Astrocyte (in vitro differentiated cells and primary cell): ENCODE measurements at regions not wholly inside any gene's neighbourhood (a gene's known extent, or its start where the extent isn't known, plus 50 kb on each side); places are given as distances from the start of the nearest gene placed in this dataset.

ENCODE experiments used
- CTCF ChIP-seq: IDR thresholded peaks from 2 replicates; pipeline ENCODE4 v1.5.1; 2011; ENCODE audit warnings: low read depth, mild to moderate bottlenecking, inconsistent platforms, low read length, moderate library complexity; ENCODE audit not compliant: insufficient read depth
- EZH2 ChIP-seq: IDR thresholded peaks from 2 replicates; pipeline ENCODE4 v1.6.1; 2012; ENCODE audit warnings: mild to moderate bottlenecking, low read length, inconsistent platforms; ENCODE audit not compliant: insufficient read depth

DNA sequence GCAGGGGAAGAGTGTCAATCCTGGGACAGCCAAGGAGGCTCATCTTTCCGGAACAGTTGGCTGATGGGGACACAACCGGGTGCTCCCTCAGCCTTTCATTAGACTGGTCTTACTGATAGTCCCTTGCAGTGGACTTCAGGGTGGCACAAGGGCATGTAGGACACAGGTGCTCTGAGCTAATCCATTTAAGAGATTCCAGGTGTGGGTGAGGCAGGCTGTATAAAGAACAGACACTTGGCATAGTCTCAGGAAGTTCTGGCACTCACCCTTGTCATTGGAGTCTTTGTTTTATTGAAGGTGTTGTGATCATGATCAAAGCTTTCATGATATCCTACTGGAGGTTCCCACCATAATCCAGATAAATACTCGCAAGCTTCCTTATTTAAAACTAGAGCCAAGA lies 341.6 kb downstream of the EMP1 start:
- no peak for TF ChIP-seq CTCF
- no peak for TF ChIP-seq EZH2
